Activated CD8-positive, alpha-beta memory T cell treated with anti-CD3 and anti-CD28 coated beads, Interleukin-2, amount 10 ng/mL, durations not matched to agents 7 days and 5 days (primary cell): ENCODE measurements at regions not wholly inside any gene's neighbourhood (a gene's known extent, or its start where the extent isn't known, plus 50 kb on each side); places are given as distances from the start of the nearest gene placed in this dataset.

Experiments used
- ATAC-seq: fragments of 150-1000 bp; cut with Tn5 transposase; one replicate; pipeline ENCODE4 v1.10.0; 2021; ENCODE audit warnings: moderate library complexity
- CTCF ChIA-PET: fragments of 350-600 bp; sonication (Branson Sonifier 250); formaldehyde crosslinking; loops from one replicate; lab custom pipeline; 2021; ENCODE audit warnings: antibody characterized with exemption; lab: Charles Lee
- DNase-seq: peaks from one replicate; pipeline ENCODE4 v3.0.0-alpha.2; 2020
- H3K27ac Mint-ChIP-seq: one replicate; pipeline ENCODE4 v1.8.0; 2021; ENCODE audit warnings: mild to moderate bottlenecking, mixed read lengths
- H3K27me3 Mint-ChIP-seq: one replicate; pipeline ENCODE4 v1.8.0; 2021; ENCODE audit warnings: mixed read lengths
- H3K36me3 Mint-ChIP-seq: one replicate; pipeline ENCODE4 v1.8.0; 2021; ENCODE audit warnings: mild to moderate bottlenecking, mixed read lengths
- H3K4me1 Mint-ChIP-seq: one replicate; pipeline ENCODE4 v1.8.0; 2021; ENCODE audit warnings: mixed read lengths
- H3K4me3 Mint-ChIP-seq: one replicate; pipeline ENCODE4 v1.8.0; 2021; ENCODE audit warnings: mild to moderate bottlenecking, moderate library complexity, mixed read lengths
- H3K9me3 Mint-ChIP-seq: one replicate; pipeline ENCODE4 v1.8.0; 2022; ENCODE audit warnings: low read depth, mixed read lengths

DNA sequence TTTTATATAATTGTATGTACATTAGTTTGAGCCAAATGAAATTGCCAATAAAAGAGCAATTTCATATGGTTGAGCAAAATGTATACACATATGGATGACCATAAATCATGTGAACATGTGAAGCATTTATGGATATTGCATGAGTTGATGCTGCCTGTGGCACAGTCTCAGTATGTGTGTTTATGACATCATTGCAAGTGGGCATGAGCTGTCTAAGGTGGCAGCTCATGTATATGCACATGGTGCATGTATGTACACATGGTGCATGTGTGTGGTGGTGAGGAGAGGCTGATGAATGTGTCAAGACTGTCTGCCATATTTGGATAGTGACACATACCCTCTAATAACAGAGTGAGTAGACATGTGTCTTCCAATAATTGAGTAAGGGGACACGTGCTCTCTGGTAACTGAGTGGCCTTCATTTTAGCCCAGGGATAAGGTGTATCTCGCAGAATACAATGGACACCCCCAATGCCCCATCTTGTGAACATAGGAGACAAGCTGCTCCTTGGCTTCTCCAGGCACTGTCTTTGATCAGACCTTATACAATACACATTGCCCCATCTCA is 208.8 kb downstream of the DHX35 start:
- no peak overlapping the region for H3K4me3 Mint-ChIP-seq
- no peak overlapping the region for H3K27ac Mint-ChIP-seq
- no peak for ATAC-seq
- H3K9me3 Mint-ChIP-seq: no peaks in the 10 kb centered on the region
- no peaks in the 10 kb centered on the region for H3K36me3 Mint-ChIP-seq
- no peak for DNase-seq
- CTCF ChIA-PET: no interaction called here
- H3K4me1 Mint-ChIP-seq: no peaks in the 10 kb centered on the region
- peaks cover 3% of the 10 kb centered on the region for H3K27me3 Mint-ChIP-seq

GRCh38 chr20:39165099-39165498 is 203.0 kb downstream of the DHX35 start:
- H3K27me3 Mint-ChIP-seq: peaks cover 7% of the 10 kb centered on the region
- DNase-seq: no peak
- CTCF ChIA-PET: no interaction called here
- no peak for ATAC-seq
- no peaks in the 10 kb centered on the region for H3K4me1 Mint-ChIP-seq
- no peaks in the 10 kb centered on the region for H3K9me3 Mint-ChIP-seq
- no peak overlapping the region for H3K27ac Mint-ChIP-seq
- no peaks in the 10 kb centered on the region for H3K36me3 Mint-ChIP-seq
- H3K4me3 Mint-ChIP-seq: no peak overlapping the region

DNA sequence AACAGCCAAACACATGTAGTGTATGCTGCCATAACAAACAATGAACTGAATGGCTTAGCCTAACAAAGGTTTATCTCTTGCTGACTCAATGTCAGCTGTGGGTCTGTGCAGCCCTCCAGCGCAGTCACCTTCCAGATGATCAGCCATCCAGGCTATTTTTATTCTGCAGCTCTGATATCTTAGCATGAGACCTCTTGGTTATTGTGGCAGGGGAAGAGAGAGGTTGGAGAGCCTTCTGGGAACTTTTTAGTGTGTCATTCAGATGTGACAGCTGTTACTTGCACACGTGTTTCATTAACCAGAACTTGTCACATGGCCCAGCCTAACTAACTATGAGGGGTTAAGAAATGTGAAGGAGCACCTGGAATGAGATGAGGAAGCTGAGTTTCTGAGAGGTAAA is 202.5 kb downstream of the DHX35 start:
- Mint-ChIP-seq H3K4me3 (no peak overlapping the region), H3K9me3 (no peaks in the 10 kb centered on the region), H3K27me3 (peaks cover 7% of the 10 kb centered on the region), H3K36me3 (no peaks in the 10 kb centered on the region), H3K4me1 (no peaks in the 10 kb centered on the region), H3K27ac (no peak overlapping the region)
- DNase-seq (no peak), ATAC-seq (no peak)
- CTCF ChIA-PET: no interaction called here

- Mint-ChIP-seq H3K4me3 (no peak overlapping the region), H3K27me3 (peaks cover 7% of the 10 kb centered on the region), H3K36me3 (no peaks in the 10 kb centered on the region), H3K27ac (no peak overlapping the region), H3K4me1 (no peaks in the 10 kb centered on the region), H3K9me3 (no peaks in the 10 kb centered on the region)
- ATAC-seq: no peak
- no peak for DNase-seq
- CTCF ChIA-PET: no interaction called here
Observed at GRCh38 chr20:39163993-39164392, 201.8 kb downstream of the DHX35 start.

DNA sequence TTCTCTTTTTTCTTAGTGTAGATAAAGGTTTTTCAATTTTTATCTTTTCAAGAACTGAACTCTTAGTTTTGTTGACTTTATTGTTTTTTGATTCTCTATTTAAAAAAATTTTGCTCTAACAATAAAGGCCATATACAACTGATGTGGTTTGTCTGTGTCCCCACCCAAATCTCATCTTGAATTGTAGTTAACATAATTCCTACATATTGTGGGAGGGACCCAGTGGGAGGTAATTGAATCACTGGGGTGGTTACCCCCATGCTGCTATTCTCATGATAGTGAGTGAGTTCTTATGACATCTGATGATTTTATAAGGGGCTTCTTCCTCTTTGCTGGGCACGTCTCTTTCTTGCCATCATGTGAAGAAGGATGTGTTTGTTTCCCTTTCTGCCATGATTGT is 199.8 kb downstream of the DHX35 start:
- ATAC-seq (no peak), DNase-seq (no peak)
- no peak overlapping the region for H3K4me3 Mint-ChIP-seq
- CTCF ChIA-PET: no interaction called here
- no peak overlapping the region for H3K27ac Mint-ChIP-seq
- H3K27me3 Mint-ChIP-seq: peaks cover 10% of the 10 kb centered on the region
- no peaks in the 10 kb centered on the region for H3K9me3 Mint-ChIP-seq
- no peaks in the 10 kb centered on the region for H3K36me3 Mint-ChIP-seq
- no peaks in the 10 kb centered on the region for H3K4me1 Mint-ChIP-seq

GRCh38 chr20:39155971-39156370 is 193.8 kb downstream of the DHX35 start:
- Mint-ChIP-seq H3K27me3 (peaks cover 22% of the 10 kb centered on the region), H3K4me1 (no peaks in the 10 kb centered on the region), H3K36me3 (no peaks in the 10 kb centered on the region), H3K4me3 (no peak overlapping the region), H3K9me3 (no peaks in the 10 kb centered on the region), H3K27ac (no peak overlapping the region)
- DNase-seq (no peak), ATAC-seq (no peak)
- CTCF ChIA-PET: no interaction called here

GRCh38 chr20:39152742-39153141 is 190.6 kb downstream of the DHX35 start:
- peaks cover 29% of the 10 kb centered on the region for H3K27me3 Mint-ChIP-seq
- CTCF ChIA-PET: no interaction called here
- ATAC-seq (no peak), DNase-seq (no peak)
- no peaks in the 10 kb centered on the region for H3K4me1 Mint-ChIP-seq
- no peak overlapping the region for H3K4me3 Mint-ChIP-seq
- H3K9me3 Mint-ChIP-seq: no peaks in the 10 kb centered on the region
- no peaks in the 10 kb centered on the region for H3K36me3 Mint-ChIP-seq
- H3K27ac Mint-ChIP-seq: no peak overlapping the region

- CTCF ChIA-PET: no interaction called here
- no peak overlapping the region for H3K4me3 Mint-ChIP-seq
- peaks cover 30% of the 10 kb centered on the region for H3K27me3 Mint-ChIP-seq
- DNase-seq: no peak
- ATAC-seq: no peak
- no peak overlapping the region for H3K27ac Mint-ChIP-seq
- no peaks in the 10 kb centered on the region for H3K9me3 Mint-ChIP-seq
- no peaks in the 10 kb centered on the region for H3K4me1 Mint-ChIP-seq
- no peaks in the 10 kb centered on the region for H3K36me3 Mint-ChIP-seq
Observed at GRCh38 chr20:39152126-39152525, 190.0 kb downstream of the DHX35 start.

DNA sequence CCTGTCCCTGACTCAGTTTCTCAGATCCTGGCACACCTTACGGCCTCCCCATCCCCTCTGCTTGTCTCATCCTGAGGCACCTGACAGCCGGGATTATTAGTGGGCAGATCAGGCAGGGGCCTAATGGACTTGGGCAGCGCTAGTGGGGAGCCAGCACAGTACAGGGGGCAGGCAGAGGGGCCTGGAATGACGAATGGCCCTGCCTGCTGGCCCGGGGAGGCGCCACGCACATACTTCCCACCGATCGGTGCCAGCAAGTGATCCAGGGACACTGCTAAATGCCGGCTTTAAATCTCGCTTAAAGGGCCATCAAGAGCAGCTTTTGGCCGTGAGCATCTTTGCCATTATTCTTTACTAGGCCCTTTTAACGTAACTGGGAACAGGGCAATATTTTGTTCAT is 188.4 kb downstream of the DHX35 start:
- Mint-ChIP-seq H3K27me3 (peaks cover 29% of the 10 kb centered on the region), H3K36me3 (no peaks in the 10 kb centered on the region), H3K9me3 (no peaks in the 10 kb centered on the region), H3K4me1 (no peaks in the 10 kb centered on the region), H3K27ac (no peak overlapping the region), H3K4me3 (no peak overlapping the region)
- ATAC-seq: no peak
- CTCF ChIA-PET: no interaction called here
- no peak for DNase-seq

DNA sequence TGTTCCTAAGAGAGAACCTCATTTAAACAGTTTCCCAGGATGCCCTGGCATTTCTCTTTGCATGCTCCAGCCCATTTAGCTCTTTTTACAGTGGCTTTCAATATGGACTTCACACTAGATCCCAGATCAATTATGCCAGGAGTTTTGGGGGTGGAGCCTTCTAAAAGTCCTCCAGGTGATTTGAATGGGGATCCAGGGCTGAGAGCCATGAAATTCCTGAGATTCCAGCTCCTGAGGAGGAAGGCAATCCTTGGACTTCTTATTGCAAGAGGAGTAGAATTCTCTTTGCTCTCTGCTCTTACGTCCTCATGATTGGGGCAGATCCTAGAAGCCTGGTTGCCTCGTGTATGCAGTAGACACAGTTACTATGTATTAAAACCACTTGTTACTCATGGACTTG is 184.2 kb downstream of the DHX35 start:
- H3K4me1 Mint-ChIP-seq: peaks cover 2% of the 10 kb centered on the region
- ATAC-seq (no peak), DNase-seq (no peak)
- no peak overlapping the region for H3K27ac Mint-ChIP-seq
- H3K27me3 Mint-ChIP-seq: peaks cover 17% of the 10 kb centered on the region
- no peaks in the 10 kb centered on the region for H3K9me3 Mint-ChIP-seq
- CTCF ChIA-PET: no interaction called here
- no peaks in the 10 kb centered on the region for H3K36me3 Mint-ChIP-seq
- H3K4me3 Mint-ChIP-seq: no peak overlapping the region

DNA sequence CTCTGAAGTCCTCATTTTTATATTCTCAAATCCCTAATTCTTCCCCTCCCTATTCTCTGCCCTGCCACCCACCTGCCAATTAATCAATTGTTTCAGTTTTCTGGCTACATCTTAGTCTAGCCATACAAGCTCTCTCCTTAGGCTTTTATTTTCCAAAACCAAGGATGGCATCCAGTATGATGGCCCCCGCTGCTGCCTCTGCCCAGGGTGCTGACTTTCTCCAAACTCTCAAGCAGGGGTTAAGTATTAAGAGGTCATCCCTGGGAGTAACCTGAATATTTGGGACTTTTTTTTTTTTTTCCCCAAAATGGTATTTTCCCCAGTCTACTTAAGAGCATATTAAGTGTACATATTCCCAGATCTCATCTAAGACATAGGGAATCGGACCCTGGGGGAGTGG is 183.8 kb downstream of the DHX35 start:
- H3K36me3 Mint-ChIP-seq: no peaks in the 10 kb centered on the region

GRCh38 chr20:39144757-39145156 is 182.6 kb downstream of the DHX35 start:
- no peak overlapping the region for H3K4me3 Mint-ChIP-seq
- no peak overlapping the region for H3K27ac Mint-ChIP-seq
- peaks cover 17% of the 10 kb centered on the region for H3K27me3 Mint-ChIP-seq
- no peak for DNase-seq
- H3K4me1 Mint-ChIP-seq: peaks cover 2% of the 10 kb centered on the region
- no peaks in the 10 kb centered on the region for H3K9me3 Mint-ChIP-seq
- ATAC-seq: no peak
- no peaks in the 10 kb centered on the region for H3K36me3 Mint-ChIP-seq
- CTCF ChIA-PET: interaction anchor here (0.7 kb wide), 1 partner anchor 9 kb away, joined by 3 read pairs; no protein-coding TSS in a partner anchor

More for the DNA sequence above, 183.8 kb downstream of the DHX35 start:
- DNase-seq: no peak
- Mint-ChIP-seq H3K4me3 (no peak overlapping the region), H3K27ac (no peak overlapping the region), H3K27me3 (peaks cover 17% of the 10 kb centered on the region), H3K9me3 (no peaks in the 10 kb centered on the region), H3K4me1 (peaks cover 2% of the 10 kb centered on the region)
- ATAC-seq: no peak
- CTCF ChIA-PET: no interaction called here

DNA sequence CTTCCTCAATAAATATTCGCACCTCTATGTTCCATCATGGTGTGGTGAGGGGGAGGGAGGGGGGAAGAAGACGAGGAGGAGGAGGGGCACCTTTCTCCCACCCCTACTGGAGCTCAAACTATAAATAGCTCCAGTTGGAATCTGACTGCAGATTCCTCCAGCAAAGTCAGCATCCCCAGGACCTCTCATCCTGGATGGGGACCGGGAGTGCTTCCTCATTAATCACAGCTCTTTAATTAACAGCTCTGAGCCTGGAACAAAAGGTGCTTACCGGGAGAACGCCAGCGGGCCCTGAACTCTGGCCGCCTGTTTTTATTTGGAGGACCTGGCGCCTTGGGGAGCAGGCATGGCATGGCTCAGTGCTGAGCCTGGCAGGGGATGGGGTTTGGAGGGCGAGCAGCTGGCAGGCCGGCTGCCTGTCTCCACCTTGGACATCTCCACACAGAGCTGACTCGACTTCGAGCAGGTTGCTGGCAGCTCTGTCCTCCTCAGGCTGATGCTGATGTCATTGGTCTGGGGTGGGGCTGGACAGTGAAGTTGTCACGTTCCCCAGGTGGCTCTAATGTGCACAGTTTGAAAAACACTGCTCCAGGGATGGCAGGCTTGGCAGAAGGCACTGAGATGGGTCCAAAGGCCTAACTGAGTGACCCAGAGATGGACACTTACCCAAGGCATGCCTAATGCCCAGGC is 180.4 kb downstream of the DHX35 start:
- no peak overlapping the region for H3K4me3 Mint-ChIP-seq
- DNase-seq: no peak
- H3K36me3 Mint-ChIP-seq: no peaks in the 10 kb centered on the region
- ATAC-seq: no peak
- H3K27ac Mint-ChIP-seq: no peak overlapping the region
- CTCF ChIA-PET: no interaction called here
- peaks cover 2% of the 10 kb centered on the region for H3K4me1 Mint-ChIP-seq
- no peaks in the 10 kb centered on the region for H3K9me3 Mint-ChIP-seq
- peaks cover 8% of the 10 kb centered on the region for H3K27me3 Mint-ChIP-seq

DNA sequence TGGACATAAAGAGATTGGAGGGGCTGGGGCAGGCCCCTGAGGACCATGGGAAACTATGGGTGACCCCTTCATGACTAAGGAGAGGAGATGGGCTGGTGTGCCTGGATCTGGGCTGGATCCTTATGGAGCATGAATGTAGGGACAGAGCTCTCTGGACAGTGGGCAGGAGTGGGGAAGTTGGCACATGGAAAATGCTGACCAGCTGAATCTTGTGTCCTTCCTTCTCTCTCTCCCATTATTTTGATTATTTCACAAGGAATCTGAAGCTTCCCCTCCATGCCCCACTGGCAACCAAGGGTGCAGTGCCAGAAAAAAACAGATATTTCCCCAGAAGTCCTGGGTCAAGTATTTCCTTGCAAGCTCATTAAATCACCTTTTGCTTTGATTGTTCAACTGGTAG is 175.2 kb downstream of the DHX35 start:
- H3K27me3 Mint-ChIP-seq: no peaks in the 10 kb centered on the region
- CTCF ChIA-PET: no interaction called here
- H3K4me1 Mint-ChIP-seq: no peaks in the 10 kb centered on the region
- H3K27ac Mint-ChIP-seq: no peak overlapping the region
- no peak for DNase-seq
- no peaks in the 10 kb centered on the region for H3K9me3 Mint-ChIP-seq
- H3K4me3 Mint-ChIP-seq: no peak overlapping the region
- H3K36me3 Mint-ChIP-seq: no peaks in the 10 kb centered on the region
- ATAC-seq: no peak
